NCI-H2107 treated with DMSO at 0.1 percent for 48 hours (cell line): ENCODE measurements at regions not wholly inside any gene's neighbourhood (a gene's known extent, or its start where the extent isn't known, plus 50 kb on each side); places are given as distances from the start of the nearest gene placed in this dataset.

Source experiments
- DNase-seq: peaks from one replicate; lab custom pipeline; 2025; ENCODE audit not compliant: unreplicated experiment; lab: John Stamatoyannopoulos, UW

DNA sequence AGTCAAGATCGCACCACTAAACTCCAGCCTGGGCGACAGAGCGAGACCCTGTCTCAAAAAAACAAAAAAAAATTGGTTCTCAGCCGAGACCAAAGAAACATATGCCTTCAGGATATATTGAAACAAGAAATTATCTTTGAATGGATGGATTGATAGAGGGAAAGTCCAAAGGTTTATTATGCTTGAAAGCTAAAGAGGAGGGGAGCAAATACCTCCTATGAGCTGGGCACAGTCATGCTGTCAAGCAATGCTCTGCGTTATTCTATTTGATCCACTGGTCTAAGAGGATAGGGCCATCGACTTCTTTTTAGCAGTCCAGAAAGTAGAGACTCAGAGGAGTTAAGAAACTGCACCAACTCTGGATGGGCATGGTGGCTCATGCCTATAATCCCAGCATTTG is 85.9 kb upstream of the SLC34A2 start:
- DNase-seq: no peak

DNA sequence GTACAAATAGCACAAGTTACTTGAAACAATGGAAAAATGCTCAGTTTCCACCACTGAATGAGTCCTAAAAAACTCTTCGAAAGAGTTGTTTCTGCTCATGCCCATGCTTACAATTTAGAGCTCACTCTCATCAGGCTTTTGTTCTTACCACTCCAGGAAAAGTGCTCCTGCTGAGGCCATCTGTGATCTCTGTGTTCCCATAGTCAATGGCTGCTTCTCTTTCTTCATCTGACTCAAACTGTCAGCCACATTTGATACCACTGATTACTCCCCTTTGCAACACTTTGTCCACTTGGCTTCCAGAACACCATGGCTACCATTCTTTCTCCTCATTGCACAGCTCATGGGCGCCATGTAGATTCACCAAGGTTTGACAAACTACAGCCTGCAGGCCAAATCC is 80.0 kb upstream of the SLC34A2 start:
- DNase-seq: no peak

DNA sequence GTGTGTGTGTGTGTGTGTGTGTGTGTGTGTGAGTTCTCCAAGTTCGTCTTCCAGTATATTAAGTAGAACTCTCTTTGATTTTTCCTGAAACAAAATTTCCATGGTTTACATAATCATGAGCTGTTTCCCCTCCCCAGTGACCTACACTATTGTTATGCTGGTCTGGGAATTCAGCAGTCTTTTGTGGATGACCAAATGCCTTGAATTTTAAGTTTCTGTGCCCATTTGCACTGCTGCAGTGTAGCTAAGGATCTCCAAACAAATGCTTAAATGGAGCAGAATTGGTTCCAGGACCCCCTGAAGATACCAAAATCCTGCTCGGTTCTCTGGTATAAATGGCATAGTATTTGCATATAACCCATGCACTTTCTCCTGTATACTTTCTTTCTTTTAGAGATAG is 77.2 kb upstream of the SLC34A2 start:
- DNase-seq: no peak

DNA sequence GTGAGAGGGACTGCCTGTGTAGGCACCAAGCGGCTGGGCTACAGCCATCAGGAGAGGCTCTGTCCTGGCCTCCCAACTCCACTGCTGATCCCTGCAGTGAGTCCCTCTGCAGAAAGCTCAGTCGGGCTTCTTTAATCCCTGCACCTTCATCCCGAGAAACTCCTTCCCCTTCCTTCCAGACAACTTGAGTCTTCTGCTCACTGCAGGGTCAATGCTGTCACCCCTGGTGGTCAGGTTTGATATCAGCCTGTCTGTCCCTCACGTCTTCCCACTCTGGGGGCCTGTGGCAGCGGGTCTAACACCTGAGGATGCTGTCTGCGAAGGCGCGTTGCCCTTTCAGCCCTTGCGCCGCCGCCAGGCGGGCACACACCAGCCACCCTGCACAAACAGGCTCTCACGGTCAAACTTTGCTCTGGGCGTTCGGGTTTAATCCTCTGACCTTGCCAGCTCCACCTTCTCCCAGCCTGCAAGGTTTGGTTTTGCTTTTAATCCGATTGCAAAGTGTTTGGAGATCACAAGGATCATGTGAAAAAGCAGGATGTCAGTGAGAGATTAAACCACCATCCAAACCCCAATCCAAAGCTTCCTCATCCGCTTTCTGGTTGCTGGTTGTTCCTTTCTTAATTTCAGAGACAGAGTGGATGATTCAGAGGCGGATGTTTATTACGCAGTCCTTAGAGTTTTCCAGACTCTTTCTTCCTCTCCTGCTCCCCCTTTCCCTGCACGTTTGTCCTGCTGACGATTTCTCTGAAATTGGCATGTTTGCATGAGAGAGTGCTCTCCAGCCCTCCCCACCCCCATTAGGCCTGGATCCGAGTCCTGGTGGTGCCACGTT is 74.8 kb upstream of the SLC34A2 start:
- no peak for DNase-seq

DNA sequence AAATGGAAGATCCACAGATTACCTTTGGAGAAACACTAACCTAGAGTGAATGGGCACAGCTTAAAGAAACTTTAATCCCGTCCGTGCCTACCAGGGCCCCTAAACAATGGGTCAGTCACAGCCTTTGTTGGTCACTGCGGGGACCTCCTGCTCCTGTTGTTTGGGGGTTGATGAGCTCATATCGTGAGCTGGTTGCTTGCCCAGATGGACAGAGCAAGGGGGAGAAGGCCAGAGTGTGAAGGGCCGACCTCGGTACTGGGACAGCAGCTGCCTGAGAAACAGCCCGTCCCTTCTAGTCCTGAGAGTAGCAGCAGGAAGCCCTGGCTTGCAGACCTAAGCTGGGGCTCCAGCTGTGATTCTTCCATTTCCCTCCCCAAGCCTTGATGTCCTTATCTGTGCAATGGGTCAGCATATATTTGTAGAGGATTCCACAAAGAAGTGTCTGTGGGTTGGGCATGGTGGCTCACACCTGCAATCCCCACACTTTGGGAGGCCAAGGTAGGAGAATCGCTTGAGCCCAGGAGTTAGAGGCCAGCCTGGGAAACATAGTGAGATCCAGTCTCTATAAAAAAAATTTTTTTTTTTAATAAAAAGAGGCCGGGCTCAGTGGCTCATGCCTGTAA is 69.6 kb upstream of the SLC34A2 start:
- no peak for DNase-seq

DNA sequence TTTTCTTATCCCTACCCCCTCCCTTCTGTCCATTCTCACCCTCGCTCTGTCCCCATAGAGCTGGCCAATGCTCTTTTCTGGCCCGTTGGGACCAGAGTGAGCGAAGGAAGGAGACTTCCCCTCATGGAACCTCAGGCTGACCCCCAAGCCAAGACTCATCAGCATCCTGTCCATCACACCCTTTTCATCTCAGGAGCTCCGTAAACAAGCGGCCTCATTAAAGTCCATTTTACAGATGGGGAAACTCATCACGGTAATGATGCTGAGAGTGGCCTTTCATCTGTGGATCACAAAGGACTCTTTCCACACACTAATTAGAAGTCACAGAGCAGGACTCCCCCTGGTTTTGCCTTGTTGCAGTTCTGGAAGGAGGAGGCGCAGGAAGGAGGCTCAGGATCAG is 67.4 kb upstream of the SLC34A2 start:
- DNase-seq: no peak

DNA sequence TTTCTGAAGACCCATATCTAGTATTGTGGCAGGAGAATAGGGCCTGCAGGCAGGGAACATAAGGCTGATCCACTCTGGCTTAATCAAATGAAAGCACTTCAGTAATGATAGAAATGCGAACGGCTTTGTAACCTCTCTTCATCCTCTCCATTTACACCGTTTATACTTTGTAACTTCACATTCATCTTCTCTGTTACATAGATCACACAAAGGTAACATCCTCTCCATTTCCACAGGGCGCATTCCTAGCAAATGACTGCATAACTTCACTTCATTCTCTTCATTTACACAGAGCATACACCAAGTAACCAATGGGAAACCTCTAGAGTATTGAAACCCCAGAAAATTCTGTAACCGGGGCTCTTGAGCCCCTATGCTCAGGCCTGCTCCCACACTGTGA is 65.5 kb upstream of the SLC34A2 start:
- no peak for DNase-seq

DNA sequence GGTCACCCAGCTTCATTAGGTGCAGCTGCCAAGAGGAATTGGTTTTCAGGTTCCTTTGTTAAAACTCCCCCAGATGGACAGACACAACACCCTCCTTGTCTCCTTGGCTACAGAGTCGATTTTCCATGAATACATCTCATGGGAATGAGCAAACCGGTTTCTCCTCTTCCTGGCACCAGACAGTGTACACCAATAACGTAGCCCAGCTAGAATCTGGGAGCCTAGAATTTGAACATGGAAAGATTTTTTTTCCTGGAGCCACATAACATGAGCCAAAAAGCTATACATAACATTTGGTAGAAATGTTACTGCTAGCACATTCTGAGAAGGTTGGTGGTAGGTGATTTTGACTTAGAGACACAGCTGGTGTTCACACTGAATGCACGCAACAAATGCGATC is 62.9 kb upstream of the SLC34A2 start:
- DNase-seq: no peak
